ENCODE measurements at regions not wholly inside any gene's neighbourhood (a gene's known extent, or its start where the extent isn't known, plus 50 kb on each side); places are given as distances from the start of the nearest gene placed in this dataset.

GRCh38 chr1:9478021-9478420, 61.2 kb upstream of the SLC25A33 start:
- Mint-ChIP-seq H3K9me3 (no peaks in the 10 kb centered on the region), H3K4me1 (ENCODE audit: low read depth) (peaks cover 8% of the 10 kb centered on the region), H3K36me3 (ENCODE audit: low read depth) (no peaks in the 10 kb centered on the region), H3K4me3 (no peak overlapping the region), H3K27me3 (ENCODE audit: insufficient read depth) (peaks cover 8% of the 10 kb centered on the region), H3K27ac (no peak overlapping the region)
- DNase-seq, result no peak
- TF ChIP-seq CTCF (IDR thresholded peaks at IDR 0.05), result no peak

GRCh38 chr1:9481048-9481447, 58.2 kb upstream of the SLC25A33 start:
- no peaks in the 10 kb centered on the region for H3K4me1 Mint-ChIP-seq (ENCODE audit: low read depth)
- TF ChIP-seq CTCF (IDR thresholded peaks at IDR 0.05), result no peak
- H3K36me3 Mint-ChIP-seq (ENCODE audit: low read depth), result no peaks in the 10 kb centered on the region
- no peak for DNase-seq
- no peak overlapping the region for H3K4me3 Mint-ChIP-seq
- H3K27ac Mint-ChIP-seq, result no peak overlapping the region
- H3K27me3 Mint-ChIP-seq (ENCODE audit: insufficient read depth), result peaks cover 17% of the 10 kb centered on the region
- no peaks in the 10 kb centered on the region for H3K9me3 Mint-ChIP-seq

GRCh38 chr1:9482403-9482802, 56.9 kb upstream of the SLC25A33 start:
- Mint-ChIP-seq H3K9me3 (no peaks in the 10 kb centered on the region), H3K4me1 (ENCODE audit: low read depth) (no peaks in the 10 kb centered on the region), H3K27me3 (ENCODE audit: insufficient read depth) (peaks cover 22% of the 10 kb centered on the region), H3K4me3 (no peak overlapping the region), H3K36me3 (ENCODE audit: low read depth) (no peaks in the 10 kb centered on the region), H3K27ac (no peak overlapping the region)
- no peak for DNase-seq
- TF ChIP-seq CTCF (IDR thresholded peaks at IDR 0.05), result no peak

- no peak for DNase-seq
- TF ChIP-seq CTCF (IDR thresholded peaks at IDR 0.05), result no peak
- Mint-ChIP-seq H3K36me3 (ENCODE audit: low read depth) (no peaks in the 10 kb centered on the region), H3K27ac (no peak overlapping the region), H3K27me3 (ENCODE audit: insufficient read depth) (peaks cover 22% of the 10 kb centered on the region), H3K9me3 (no peaks in the 10 kb centered on the region), H3K4me3 (no peak overlapping the region), H3K4me1 (ENCODE audit: low read depth) (no peaks in the 10 kb centered on the region)
Measured at GRCh38 chr1:9482816-9483572, 56.3 kb upstream of the SLC25A33 start.

GRCh38 chr1:9486466-9487140, 52.7 kb upstream of the SLC25A33 start:
- no peak overlapping the region for H3K27ac Mint-ChIP-seq
- no peaks in the 10 kb centered on the region for H3K36me3 Mint-ChIP-seq (ENCODE audit: low read depth)
- H3K4me1 Mint-ChIP-seq (ENCODE audit: low read depth), result no peaks in the 10 kb centered on the region
- no peaks in the 10 kb centered on the region for H3K9me3 Mint-ChIP-seq
- peaks cover 25% of the 10 kb centered on the region for H3K27me3 Mint-ChIP-seq (ENCODE audit: insufficient read depth)
- TF ChIP-seq CTCF (IDR thresholded peaks at IDR 0.05), result no peak
- DNase-seq, result no peak
- no peak overlapping the region for H3K4me3 Mint-ChIP-seq
